ENCODE measurements at regions not wholly inside any gene's neighbourhood (a gene's known extent, or its start where the extent isn't known, plus 50 kb on each side); places are given as distances from the start of the nearest gene placed in this dataset.

DNA sequence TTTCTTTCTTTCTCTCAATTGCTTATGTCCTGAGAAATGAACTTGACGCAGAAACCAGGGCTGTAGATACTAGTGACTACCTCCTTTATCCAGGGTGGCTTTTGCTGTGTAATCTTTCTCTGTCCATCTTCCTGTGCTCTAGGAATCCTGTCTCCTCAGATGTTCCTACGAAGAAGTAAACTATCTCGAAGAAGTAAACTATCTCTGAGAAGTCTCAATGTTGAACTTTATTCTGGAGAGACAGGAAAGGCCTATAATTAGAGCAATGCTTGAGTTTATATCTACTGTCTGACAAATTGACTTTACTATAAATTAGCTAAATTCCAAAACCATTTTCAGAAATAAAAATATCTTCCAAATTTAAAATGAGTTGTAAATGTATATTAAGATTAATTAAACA is 541.5 kb upstream of the DPP6 start:
- TF ChIP-seq, protein P1, sequence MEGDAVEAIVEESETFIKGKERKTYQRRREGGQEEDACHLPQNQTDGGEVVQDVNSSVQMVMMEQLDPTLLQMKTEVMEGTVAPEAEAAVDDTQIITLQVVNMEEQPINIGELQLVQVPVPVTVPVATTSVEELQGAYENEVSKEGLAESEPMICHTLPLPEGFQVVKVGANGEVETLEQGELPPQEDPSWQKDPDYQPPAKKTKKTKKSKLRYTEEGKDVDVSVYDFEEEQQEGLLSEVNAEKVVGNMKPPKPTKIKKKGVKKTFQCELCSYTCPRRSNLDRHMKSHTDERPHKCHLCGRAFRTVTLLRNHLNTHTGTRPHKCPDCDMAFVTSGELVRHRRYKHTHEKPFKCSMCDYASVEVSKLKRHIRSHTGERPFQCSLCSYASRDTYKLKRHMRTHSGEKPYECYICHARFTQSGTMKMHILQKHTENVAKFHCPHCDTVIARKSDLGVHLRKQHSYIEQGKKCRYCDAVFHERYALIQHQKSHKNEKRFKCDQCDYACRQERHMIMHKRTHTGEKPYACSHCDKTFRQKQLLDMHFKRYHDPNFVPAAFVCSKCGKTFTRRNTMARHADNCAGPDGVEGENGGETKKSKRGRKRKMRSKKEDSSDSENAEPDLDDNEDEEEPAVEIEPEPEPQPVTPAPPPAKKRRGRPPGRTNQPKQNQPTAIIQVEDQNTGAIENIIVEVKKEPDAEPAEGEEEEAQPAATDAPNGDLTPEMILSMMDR (IDR thresholded peaks at IDR 0.05) = no peak
- DNase-seq (ENCODE audit: low spot score) (no peak), ATAC-seq (ENCODE audit: low FRiP score) (no peak)

GRCh38 chr7:153514032-153514431 is 538.2 kb upstream of the DPP6 start:
- DNase-seq (ENCODE audit: low spot score) = no peak
- ATAC-seq (ENCODE audit: low FRiP score) = no peak
- TF ChIP-seq, protein P1 (IDR thresholded peaks at IDR 0.05) = no peak

DNA sequence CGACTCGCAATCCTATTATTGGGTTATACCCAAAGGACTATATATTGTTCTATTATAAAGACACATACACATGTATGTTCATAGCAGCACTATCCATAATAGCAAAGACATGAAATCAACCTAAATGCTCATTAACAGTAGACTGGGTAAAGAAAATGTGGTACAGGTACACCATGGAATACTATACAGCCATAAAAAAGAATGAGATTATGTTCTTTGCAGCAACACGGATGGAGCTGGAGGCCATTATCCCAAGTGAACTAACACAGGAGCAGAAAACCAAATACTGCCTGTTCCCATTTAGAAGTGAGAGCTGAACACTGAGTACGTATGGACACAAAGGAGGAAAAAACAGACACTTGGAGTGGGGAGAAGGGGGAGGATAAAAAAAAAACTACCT is 536.8 kb upstream of the DPP6 start:
- ATAC-seq (ENCODE audit: low FRiP score) = no peak
- no peak for DNase-seq (ENCODE audit: low spot score)
- TF ChIP-seq, protein P1 (IDR thresholded peaks at IDR 0.05) = no peak

- TF ChIP-seq, protein P1 (IDR thresholded peaks at IDR 0.05) = no peak
- no peak for DNase-seq (ENCODE audit: low spot score)
- ATAC-seq (ENCODE audit: low FRiP score) = no peak
Measured at GRCh38 chr7:153518201-153518984, 533.8 kb upstream of the DPP6 start.

DNA sequence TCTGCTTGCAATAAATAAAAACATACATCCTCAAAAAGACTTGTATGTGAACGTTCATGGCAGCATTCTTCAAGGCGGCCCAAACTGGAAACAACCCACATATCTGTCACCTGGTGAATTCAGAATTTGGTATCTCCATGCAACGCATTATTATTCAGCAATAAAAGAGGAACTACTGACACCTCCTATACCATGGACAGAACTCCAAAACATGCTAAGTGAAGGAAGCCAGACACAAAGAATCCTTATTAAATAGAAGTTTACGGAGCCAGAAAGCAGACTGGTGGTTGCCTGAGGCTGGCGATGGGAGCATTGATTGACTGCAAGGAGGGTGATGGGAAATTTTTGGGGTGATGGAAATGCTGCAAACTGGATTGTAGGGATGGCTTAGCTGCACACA is 530.8 kb upstream of the DPP6 start:
- no peak for DNase-seq (ENCODE audit: low spot score)
- ATAC-seq (ENCODE audit: low FRiP score) = no peak
- TF ChIP-seq, protein P1 (IDR thresholded peaks at IDR 0.05) = no peak

DNA sequence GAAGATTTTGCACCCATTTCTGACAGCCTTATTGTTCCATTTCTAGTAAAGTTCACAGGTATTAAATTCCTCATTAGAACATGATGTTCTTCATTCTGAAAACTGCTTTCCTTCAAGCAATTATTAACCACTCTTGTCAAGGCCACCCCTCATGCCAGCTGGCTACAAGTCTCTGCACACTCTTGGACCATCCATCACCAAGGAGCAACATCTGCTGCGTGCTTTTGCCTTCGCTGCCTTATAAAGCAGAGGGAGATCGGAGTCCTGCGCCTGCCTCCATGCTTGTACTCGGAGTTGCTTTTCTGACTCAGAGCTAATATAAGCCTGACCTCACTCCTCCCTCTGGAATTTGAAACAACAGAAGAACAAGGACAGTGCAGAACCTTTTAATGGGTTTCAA is 529.9 kb upstream of the DPP6 start:
- no peak for DNase-seq (ENCODE audit: low spot score)
- peak; percentile 37 for ATAC-seq (ENCODE audit: low FRiP score)
- TF ChIP-seq, protein P1 (IDR thresholded peaks at IDR 0.05) = no peak

DNA sequence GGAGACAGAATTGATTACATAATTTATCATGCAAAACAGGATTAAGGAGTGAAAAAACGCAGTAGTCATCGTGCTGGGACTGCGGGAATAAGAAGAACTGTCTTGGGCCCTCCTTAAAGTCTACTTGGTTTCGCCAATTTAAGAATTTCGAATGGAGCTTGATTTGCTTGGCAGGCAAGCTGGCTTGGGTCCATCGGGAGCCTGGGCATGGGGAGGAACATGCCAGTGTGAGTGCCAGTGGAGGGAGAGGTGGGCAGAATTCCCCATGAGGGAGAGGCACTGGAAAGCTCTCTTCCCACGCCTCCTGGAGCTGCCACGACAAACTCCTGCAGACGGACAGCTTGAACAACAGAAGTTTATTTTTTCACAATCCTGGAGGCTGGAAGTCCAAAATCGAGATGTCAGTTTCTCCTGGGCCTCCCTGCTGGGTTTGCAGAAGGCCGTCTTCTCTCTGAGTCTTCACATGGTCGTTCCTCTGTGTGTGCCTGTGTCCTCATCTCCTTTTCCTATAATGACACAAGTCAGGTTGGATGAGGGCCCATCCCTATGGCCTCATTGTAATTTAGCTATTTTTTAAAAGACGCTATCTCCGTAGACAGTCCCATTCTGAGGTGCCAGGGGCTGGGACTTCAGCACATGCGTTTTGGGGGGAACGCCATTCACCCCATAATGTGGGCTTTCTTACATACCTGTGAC is 528.7 kb upstream of the DPP6 start:
- TF ChIP-seq, protein P1 (IDR thresholded peaks at IDR 0.05) = no peak
- no peak for ATAC-seq (ENCODE audit: low FRiP score)

More for the DNA sequence above, 528.7 kb upstream of the DPP6 start:
- no peak for DNase-seq (ENCODE audit: low spot score)

Measured in omental fat pad (tissue), 3 donors.